HL-60/S4 treated with phorbol 12-myristate 13-acetate at 8.2 ng/mL for 4 days and 3 days (cell line): ENCODE measurements at regions not wholly inside any gene's neighbourhood (a gene's known extent, or its start where the extent isn't known, plus 50 kb on each side); places are given as distances from the start of the nearest gene placed in this dataset.

Experiments
- in situ Hi-C: fragments of 300-500 bp; cut with MboI; formaldehyde crosslinking; loops from 2 replicates; pipeline ENCODE4 v1.15.0; 2022; ENCODE audit warnings: low sequenced_read_pairs

DNA sequence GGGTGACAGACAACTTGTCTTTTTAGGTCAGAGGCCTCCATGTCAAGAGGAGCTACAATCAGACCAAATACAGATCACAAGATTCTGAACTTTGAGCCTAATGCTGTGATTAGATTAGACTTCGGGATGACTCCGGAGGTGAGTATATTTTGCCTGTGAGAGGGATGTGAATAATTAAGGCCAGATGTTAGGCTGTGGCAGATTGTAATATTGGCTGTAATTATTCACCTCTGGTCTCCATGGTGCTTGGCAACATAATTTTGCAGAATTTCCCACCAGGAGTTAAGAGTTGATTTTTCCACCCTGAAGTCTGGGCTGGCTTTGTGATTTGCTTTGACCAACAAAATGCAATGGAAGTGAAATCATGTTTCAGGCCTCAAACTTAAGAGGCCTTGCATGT lies 108.2 kb upstream of the CWC22 start:
- in situ Hi-C loops: loop anchor here (25.0 kb wide), 1 partner anchor 947 kb away; no protein-coding TSS in a partner anchor

GRCh38 chr2:180111901-180112300 lies 104.8 kb upstream of the CWC22 start:
- in situ Hi-C loops: loop anchor here (25.0 kb wide), 1 partner anchor 950 kb away; no protein-coding TSS in a partner anchor

DNA sequence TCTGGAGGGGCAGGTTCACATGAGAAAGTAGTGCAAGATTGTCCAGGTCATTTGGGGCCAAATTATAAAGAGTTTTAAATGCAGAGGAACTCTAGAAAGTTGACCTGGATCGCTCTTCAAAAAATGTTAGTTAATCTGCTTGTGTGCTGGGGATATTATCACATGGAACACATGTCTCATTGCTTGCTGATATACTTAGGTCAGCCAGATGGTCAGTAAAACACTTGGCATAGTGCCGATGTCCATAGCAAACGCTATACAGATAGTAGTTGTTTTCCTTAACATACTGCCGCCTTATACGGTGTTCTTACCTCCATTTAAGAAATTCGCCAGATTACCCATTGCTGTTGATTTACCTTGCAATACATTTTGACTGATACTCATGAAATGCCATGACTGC lies 103.4 kb upstream of the CWC22 start:
- in situ Hi-C loops: loop anchor here (25.0 kb wide), 1 partner anchor 952 kb away; no protein-coding TSS in a partner anchor

DNA sequence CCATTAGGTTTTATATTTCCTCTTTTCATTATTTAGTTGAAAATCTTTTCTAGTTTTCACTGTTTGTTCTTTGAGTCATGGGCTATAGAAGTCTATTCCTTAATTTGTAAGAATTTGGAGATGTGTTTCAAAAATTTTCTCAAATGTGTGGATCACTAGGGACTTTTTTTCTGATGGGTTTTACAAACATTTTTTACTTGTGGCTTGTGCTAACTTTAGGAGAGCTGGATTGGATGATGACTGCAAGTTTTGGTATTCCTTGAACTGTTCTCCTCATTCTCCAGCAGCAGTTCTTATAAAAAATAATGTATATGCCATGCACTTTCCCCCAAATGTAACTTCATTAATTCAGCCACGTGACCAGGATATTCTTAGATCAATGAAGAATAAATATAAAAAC lies 94.7 kb upstream of the CWC22 start:
- in situ Hi-C loops: loop anchor here (25.0 kb wide), 1 partner anchor 960 kb away; no protein-coding TSS in a partner anchor

- in situ Hi-C loops: no loop called here
These were observed 92.2 kb upstream of the CWC22 start for GRCh38 chr2:180099308-180099707.

DNA sequence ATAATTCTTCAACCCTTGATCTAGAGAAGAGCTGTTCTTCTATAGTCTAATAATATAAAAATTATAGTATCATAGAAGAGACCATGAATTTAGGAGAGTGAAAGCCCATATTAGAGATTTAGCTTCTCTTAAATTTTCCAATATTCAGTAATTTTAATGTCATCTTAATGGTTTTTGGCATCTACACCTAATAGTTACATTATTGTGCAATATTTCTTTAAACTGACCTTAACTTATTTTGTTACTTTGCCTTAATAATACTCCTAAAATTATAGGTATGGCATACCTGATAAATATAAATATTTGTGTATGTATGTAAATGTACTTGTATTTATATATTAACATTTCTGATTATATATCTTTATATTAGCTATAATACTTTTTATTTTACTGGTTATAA lies 78.0 kb upstream of the CWC22 start:
- in situ Hi-C loops: no loop called here

GRCh38 chr2:180077295-180077906 lies 70.3 kb upstream of the CWC22 start:
- in situ Hi-C loops: no loop called here

GRCh38 chr2:180075870-180076269 lies 68.8 kb upstream of the CWC22 start:
- in situ Hi-C loops: no loop called here

DNA sequence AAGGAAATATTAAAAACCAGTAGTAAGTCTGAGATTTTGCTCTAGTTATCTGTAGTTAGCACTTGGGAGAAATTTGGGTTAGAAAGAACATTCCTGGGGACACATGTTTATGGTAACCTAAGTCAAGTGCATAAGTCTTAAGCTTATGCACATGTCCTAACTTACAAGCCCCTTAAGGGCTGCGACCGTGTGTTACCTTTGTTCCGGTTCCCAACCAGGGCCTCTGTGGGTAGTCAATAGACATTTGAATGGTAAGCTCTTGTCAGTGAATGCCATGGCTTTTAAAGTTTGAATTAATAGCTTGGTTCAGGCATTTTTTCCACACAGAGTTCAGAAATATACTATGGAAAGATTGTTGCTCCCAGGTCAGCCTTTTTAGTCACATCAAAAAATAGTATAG lies 64.7 kb upstream of the CWC22 start:
- in situ Hi-C loops: no loop called here

- in situ Hi-C loops: no loop called here
These were observed 56.5 kb upstream of the CWC22 start for GRCh38 chr2:180063494-180064092.

- in situ Hi-C loops: no loop called here
These were observed 55.1 kb upstream of the CWC22 start for GRCh38 chr2:180062178-180062577.

GRCh38 chr2:180061546-180061945 lies 54.4 kb upstream of the CWC22 start:
- in situ Hi-C loops: no loop called here

DNA sequence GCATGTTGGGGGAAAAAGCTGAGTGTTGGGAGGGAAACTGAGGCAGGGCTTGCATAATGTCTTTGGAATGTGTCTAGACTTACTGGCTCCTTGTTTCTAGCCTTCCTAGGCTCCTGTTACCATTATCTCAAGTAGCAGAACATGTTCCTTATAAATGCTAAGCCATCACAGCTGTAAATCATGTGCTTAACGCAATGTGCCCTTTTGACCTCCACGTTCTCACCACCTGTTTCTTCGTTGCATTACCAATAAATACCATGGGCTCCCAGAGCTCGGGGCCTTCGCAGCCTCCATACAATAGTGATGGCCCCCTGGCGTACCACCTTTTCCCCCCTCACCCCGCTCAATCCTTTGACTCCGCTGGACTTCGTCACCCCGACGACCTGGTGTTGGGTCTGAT lies 54.0 kb upstream of the CWC22 start:
- in situ Hi-C loops: no loop called here

- in situ Hi-C loops: no loop called here
These were observed 51.9 kb upstream of the CWC22 start for GRCh38 chr2:180058993-180059392.

GRCh38 chr2:180057706-180058412 lies 50.8 kb upstream of the CWC22 start:
- in situ Hi-C loops: no loop called here
